ENCODE measurements at regions not wholly inside any gene's neighbourhood (a gene's known extent, or its start where the extent isn't known, plus 50 kb on each side); places are given as distances from the start of the nearest gene placed in this dataset.

- no peak for DNase-seq (ENCODE audit: low spot score)
- H3K9me3 ChIP-seq (ENCODE audit: control insufficient read depth in 4 of 4, low read length in 3 of 4), result peaks cover 0 to 2% (median 0%) of the 10 kb centered on the region in 4 donors
- no peak overlapping the region for H3K9ac ChIP-seq (ENCODE audit: low read depth in 1 of 2, low read length in 2 of 2)
- H3K4me3 ChIP-seq (ENCODE audit: low read depth in 1 of 3, low read length in 3 of 3), result no peak overlapping the region
- 71% methylated on average over 2 of the region's 2 CpGs for WGBS
- H3K36me3 ChIP-seq (ENCODE audit: control insufficient read depth in 4 of 4, insufficient read depth in 3 of 4, low read depth in 1 of 4, low read length in 3 of 4), result no peaks in the 10 kb centered on the region
- no peak overlapping the region for H3K27ac ChIP-seq (ENCODE audit: low read depth in 1 of 2, low read length in 2 of 2)
- TF ChIP-seq NR2F2 (IDR thresholded peaks at IDR 0.05), result no peak
- TF ChIP-seq EGR1 (IDR thresholded peaks at IDR 0.05; ENCODE audit: low read depth in 2 of 2), result no peak
- TF ChIP-seq, protein P1, sequence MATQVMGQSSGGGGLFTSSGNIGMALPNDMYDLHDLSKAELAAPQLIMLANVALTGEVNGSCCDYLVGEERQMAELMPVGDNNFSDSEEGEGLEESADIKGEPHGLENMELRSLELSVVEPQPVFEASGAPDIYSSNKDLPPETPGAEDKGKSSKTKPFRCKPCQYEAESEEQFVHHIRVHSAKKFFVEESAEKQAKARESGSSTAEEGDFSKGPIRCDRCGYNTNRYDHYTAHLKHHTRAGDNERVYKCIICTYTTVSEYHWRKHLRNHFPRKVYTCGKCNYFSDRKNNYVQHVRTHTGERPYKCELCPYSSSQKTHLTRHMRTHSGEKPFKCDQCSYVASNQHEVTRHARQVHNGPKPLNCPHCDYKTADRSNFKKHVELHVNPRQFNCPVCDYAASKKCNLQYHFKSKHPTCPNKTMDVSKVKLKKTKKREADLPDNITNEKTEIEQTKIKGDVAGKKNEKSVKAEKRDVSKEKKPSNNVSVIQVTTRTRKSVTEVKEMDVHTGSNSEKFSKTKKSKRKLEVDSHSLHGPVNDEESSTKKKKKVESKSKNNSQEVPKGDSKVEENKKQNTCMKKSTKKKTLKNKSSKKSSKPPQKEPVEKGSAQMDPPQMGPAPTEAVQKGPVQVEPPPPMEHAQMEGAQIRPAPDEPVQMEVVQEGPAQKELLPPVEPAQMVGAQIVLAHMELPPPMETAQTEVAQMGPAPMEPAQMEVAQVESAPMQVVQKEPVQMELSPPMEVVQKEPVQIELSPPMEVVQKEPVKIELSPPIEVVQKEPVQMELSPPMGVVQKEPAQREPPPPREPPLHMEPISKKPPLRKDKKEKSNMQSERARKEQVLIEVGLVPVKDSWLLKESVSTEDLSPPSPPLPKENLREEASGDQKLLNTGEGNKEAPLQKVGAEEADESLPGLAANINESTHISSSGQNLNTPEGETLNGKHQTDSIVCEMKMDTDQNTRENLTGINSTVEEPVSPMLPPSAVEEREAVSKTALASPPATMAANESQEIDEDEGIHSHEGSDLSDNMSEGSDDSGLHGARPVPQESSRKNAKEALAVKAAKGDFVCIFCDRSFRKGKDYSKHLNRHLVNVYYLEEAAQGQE (IDR thresholded peaks at IDR 0.05), result no peak
- no peak for TF ChIP-seq SP1 (IDR thresholded peaks at IDR 0.05)
- TF ChIP-seq HNF4G (IDR thresholded peaks at IDR 0.05), result no peak
- TF ChIP-seq CTCF (IDR thresholded peaks at IDR 0.05; ENCODE audit: low read depth, low read length, missing input control), result no peak
- no peak for TF ChIP-seq FOXA1 (IDR thresholded peaks at IDR 0.05)
- TF ChIP-seq TAF1 (conservative IDR thresholded peaks at IDR 0.05), result no peak
- TF ChIP-seq, protein P2, sequence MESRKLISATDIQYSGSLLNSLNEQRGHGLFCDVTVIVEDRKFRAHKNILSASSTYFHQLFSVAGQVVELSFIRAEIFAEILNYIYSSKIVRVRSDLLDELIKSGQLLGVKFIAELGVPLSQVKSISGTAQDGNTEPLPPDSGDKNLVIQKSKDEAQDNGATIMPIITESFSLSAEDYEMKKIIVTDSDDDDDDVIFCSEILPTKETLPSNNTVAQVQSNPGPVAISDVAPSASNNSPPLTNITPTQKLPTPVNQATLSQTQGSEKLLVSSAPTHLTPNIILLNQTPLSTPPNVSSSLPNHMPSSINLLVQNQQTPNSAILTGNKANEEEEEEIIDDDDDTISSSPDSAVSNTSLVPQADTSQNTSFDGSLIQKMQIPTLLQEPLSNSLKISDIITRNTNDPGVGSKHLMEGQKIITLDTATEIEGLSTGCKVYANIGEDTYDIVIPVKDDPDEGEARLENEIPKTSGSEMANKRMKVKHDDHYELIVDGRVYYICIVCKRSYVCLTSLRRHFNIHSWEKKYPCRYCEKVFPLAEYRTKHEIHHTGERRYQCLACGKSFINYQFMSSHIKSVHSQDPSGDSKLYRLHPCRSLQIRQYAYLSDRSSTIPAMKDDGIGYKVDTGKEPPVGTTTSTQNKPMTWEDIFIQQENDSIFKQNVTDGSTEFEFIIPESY (IDR thresholded peaks at IDR 0.05), result no peak
- H3K4me1 ChIP-seq (ENCODE audit: control insufficient read depth in 4 of 4, insufficient read depth in 4 of 4, low read length in 3 of 4), result no peaks in the 10 kb centered on the region
- peaks cover 0 to 3% (median 0%) of the 10 kb centered on the region in 4 donors for H3K27me3 ChIP-seq (ENCODE audit: control insufficient read depth in 4 of 4, insufficient read depth in 4 of 4, low read length in 3 of 4)
These were observed 70.9 kb upstream of the SOX9 start for GRCh38 chr17:72049914-72050313.

- no peak overlapping the region for H3K9ac ChIP-seq (ENCODE audit: low read depth in 1 of 2, low read length in 2 of 2)
- H3K27ac ChIP-seq (ENCODE audit: low read depth in 1 of 2, low read length in 2 of 2), result no peak overlapping the region
- H3K4me3 ChIP-seq (ENCODE audit: low read depth in 1 of 3, low read length in 3 of 3), result no peak overlapping the region
- no peak for DNase-seq (ENCODE audit: low spot score)
- H3K27me3 ChIP-seq (ENCODE audit: control insufficient read depth in 4 of 4, insufficient read depth in 4 of 4, low read length in 3 of 4), result peaks cover 0 to 4% (median 2%) of the 10 kb centered on the region in 4 donors
- TF ChIP-seq RAD21 (IDR thresholded peaks at IDR 0.05) (no peak), HNF4G (IDR thresholded peaks at IDR 0.05) (no peak)
- TF ChIP-seq, protein P2 (IDR thresholded peaks at IDR 0.05), result no peak
- TF ChIP-seq, protein P1 (IDR thresholded peaks at IDR 0.05), result no peak
- WGBS, result 36% methylated on average over 11 of the region's 11 CpGs
- no peaks in the 10 kb centered on the region for H3K4me1 ChIP-seq (ENCODE audit: control insufficient read depth in 4 of 4, insufficient read depth in 4 of 4, low read length in 3 of 4)
- H3K36me3 ChIP-seq (ENCODE audit: control insufficient read depth in 4 of 4, insufficient read depth in 3 of 4, low read depth in 1 of 4, low read length in 3 of 4), result no peaks in the 10 kb centered on the region
- peaks cover 0 to 2% (median 0%) of the 10 kb centered on the region in 4 donors for H3K9me3 ChIP-seq (ENCODE audit: control insufficient read depth in 4 of 4, low read length in 3 of 4)
These were observed 67.8 kb upstream of the SOX9 start for GRCh38 chr17:72053036-72053435.

Measured in liver (tissue), 8 donors.